GM12878 (cell line): ENCODE measurements at regions not wholly inside any gene's neighbourhood (a gene's known extent, or its start where the extent isn't known, plus 50 kb on each side); places are given as distances from the start of the nearest gene placed in this dataset.

Experiments used
- ATAC-seq: fragments of 200-7000 bp; cut with Tn5 transposase; 3 replicates; pipeline ENCODE4 v1.9.1; 2020; ENCODE audit warnings: mild to moderate bottlenecking, moderate library complexity
- BruUV-seq: library from RNA; stranded (reverse); fragments of 400-500 nt; replicated peaks from 2 replicates; lab custom pipeline; 2021; lab: Mats Ljungman, UMichigan
- CTCF ChIA-PET: fragments of 300-600 bp; sonication (Branson Sonifier 250); formaldehyde crosslinking; extraction: SDS; loops from one replicate; lab custom pipeline; 2021; ENCODE audit warnings: inconsistent platforms; lab: Yijun Ruan, JAX
- POLR2A ChIA-PET: fragments of 350-600 bp; formaldehyde crosslinking; extraction: SDS; loops from one replicate; lab custom pipeline; 2021; ENCODE audit warnings: inconsistent platforms; lab: Charles Lee
- RAD21 ChIA-PET: fragments of 300-600 bp; sonication (Branson Sonifier 250); formaldehyde crosslinking; loops from one replicate; lab custom pipeline; 2023; ENCODE audit warnings: antibody characterized with exemption; ENCODE audit not compliant: unreplicated experiment; lab: Charles Lee
- SMC1A ChIA-PET: fragments of 300-600 bp; sonication (Branson Sonifier 250); formaldehyde crosslinking; loops from one replicate; lab custom pipeline; 2023; ENCODE audit not compliant: unreplicated experiment, uncharacterized antibody; lab: Charles Lee
- DNase-seq: peaks from one replicate; pipeline ENCODE4 v3.0.0-alpha.2; 2011; ENCODE audit warnings: low read depth, low spot score
- FAIRE-seq: peaks from 3 replicates; lab custom pipeline; 2011; peaks lifted over from hg19 to GRCh38; lab: Jason Lieb, UNC
- H2AFZ ChIP-seq: 2 replicates; pipeline ENCODE4 v1.6.0; 2011; ENCODE audit warnings: low read depth, low read length, control low read depth; ENCODE audit not compliant: control insufficient read depth
- H3K27ac ChIP-seq: 2 replicates; pipeline ENCODE4 v1.5.1; 2011; ENCODE audit warnings: control low read depth; ENCODE audit not compliant: control insufficient read depth, insufficient read depth
- H3K27me3 ChIP-seq, 2 experiments: replicated peaks in 1 of 2; 2 replicates each; pipeline versions ENCODE4 v1.6.0 to v1.6.1; 2011; ENCODE audit warnings: low read length in 1 of 2; ENCODE audit not compliant: control insufficient read depth in 2 of 2, insufficient read depth in 2 of 2
- H3K36me3 ChIP-seq, 2 experiments: 2 replicates each; pipeline ENCODE4 v1.5.1; 2011; ENCODE audit warnings: low read length in 1 of 2; ENCODE audit not compliant: control insufficient read depth in 2 of 2, insufficient read depth in 2 of 2
- H3K4me1 ChIP-seq: 2 replicates; pipeline ENCODE4 v1.6.1; 2011; ENCODE audit warnings: mild to moderate bottlenecking, low read length, moderate library complexity, mixed read lengths; ENCODE audit not compliant: control insufficient read depth, insufficient read depth
- H3K4me2 ChIP-seq: 2 replicates; pipeline ENCODE4 v1.6.0; 2011; ENCODE audit warnings: control low read depth; ENCODE audit not compliant: control insufficient read depth, insufficient read depth
- H3K4me3 ChIP-seq: fragments of 200-600 bp; sonication (generic); 2 replicates; pipeline ENCODE4 v1.5.1; 2016
- H3K79me2 ChIP-seq: 2 replicates; pipeline ENCODE4 v1.6.0; 2011; ENCODE audit warnings: low read length; ENCODE audit not compliant: control insufficient read depth, insufficient read depth
- H3K9ac ChIP-seq: 2 replicates; pipeline ENCODE4 v1.8.0; 2011; ENCODE audit warnings: low read length, control low read depth, mixed read lengths; ENCODE audit not compliant: control insufficient read depth, insufficient read depth
- H3K9me3 ChIP-seq: replicated peaks from 3 replicates; pipeline ENCODE4 v1.5.1; 2011; ENCODE audit warnings: mild to moderate bottlenecking, low read length; ENCODE audit not compliant: control insufficient read depth, insufficient read depth
- H4K20me1 ChIP-seq: 2 replicates; pipeline ENCODE4 v1.6.0; 2011; ENCODE audit not compliant: control insufficient read depth, insufficient read depth
- ATF7 ChIP-seq: fragments of 450-650 bp; IDR thresholded peaks from 2 replicates; pipeline ENCODE4 v1.6.1; 2016; ENCODE audit warnings: low read depth, mild to moderate bottlenecking
- CBFB ChIP-seq: IDR thresholded peaks from 2 replicates; pipeline ENCODE4 v1.6.1; 2016; ENCODE audit warnings: antibody characterized with exemption, low read depth
- CHD4 ChIP-seq: fragments of 200-600 bp; sonication (generic); IDR thresholded peaks from 2 replicates; pipeline ENCODE4 v1.6.1; 2016; ENCODE audit warnings: mild to moderate bottlenecking
- FOS ChIP-seq: IDR thresholded peaks from 3 replicates; pipeline ENCODE4 v1.6.1; 2011; ENCODE audit warnings: borderline replicate concordance; ENCODE audit not compliant: insufficient read length; ENCODE audit errors: extremely low read depth
- FOXM1 ChIP-seq: IDR thresholded peaks from 2 replicates; pipeline ENCODE4 v1.6.1; 2012; ENCODE audit warnings: low read depth, mild to moderate bottlenecking, inconsistent platforms, low read length, moderate library complexity
- MYC ChIP-seq: IDR thresholded peaks from 2 replicates; pipeline ENCODE4 v1.6.1; 2011; ENCODE audit warnings: mild to moderate bottlenecking, low read length, moderate library complexity, inconsistent platforms; ENCODE audit not compliant: insufficient read depth, insufficient replicate concordance, insufficient read length, severe bottlenecking
- NFXL1 ChIP-seq: fragments of 450-650 bp; IDR thresholded peaks from 2 replicates; pipeline ENCODE4 v1.6.1; 2017; ENCODE audit warnings: antibody characterized with exemption, mild to moderate bottlenecking, borderline replicate concordance
- NFYA ChIP-seq: IDR thresholded peaks from 2 replicates; pipeline ENCODE4 v1.6.1; 2011; ENCODE audit warnings: low read depth, mild to moderate bottlenecking, low read length, improper control_type of control experiment, borderline replicate concordance
- PAX5 ChIP-seq: IDR thresholded peaks from 2 replicates; pipeline ENCODE4 v1.6.1; 2011; ENCODE audit warnings: low read depth, low read length, borderline replicate concordance
- POLR2AphosphoS5 ChIP-seq: IDR thresholded peaks from 2 replicates; pipeline ENCODE4 v1.6.1; 2011; ENCODE audit warnings: mild to moderate bottlenecking, low read length, inconsistent platforms
- SIX5 ChIP-seq: IDR thresholded peaks from 2 replicates; pipeline ENCODE4 v1.6.1; 2011; ENCODE audit warnings: mild to moderate bottlenecking, low read depth, low read length, moderate library complexity; ENCODE audit not compliant: severe bottlenecking
- SPI1 ChIP-seq: IDR thresholded peaks from 2 replicates; pipeline ENCODE4 v1.6.1; 2011; ENCODE audit warnings: low read depth, mild to moderate bottlenecking, low read length, moderate library complexity, borderline replicate concordance; ENCODE audit not compliant: insufficient read depth
- SREBF1 ChIP-seq: IDR thresholded peaks from 2 replicates; pipeline ENCODE4 v1.6.1; 2012; ENCODE audit warnings: mild to moderate bottlenecking, low read length
- SRF ChIP-seq, 2 experiments: IDR thresholded peaks; 2 replicates each; pipeline ENCODE4 v1.6.1; 2011; ENCODE audit warnings: low read depth in 2 of 2, low read length in 2 of 2, mild to moderate bottlenecking in 1 of 2, moderate library complexity in 1 of 2
- TAF1 ChIP-seq: IDR thresholded peaks from 2 replicates; pipeline ENCODE4 v1.6.1; 2011; ENCODE audit warnings: mild to moderate bottlenecking, low read depth, low read length, borderline replicate concordance
- TCF3 ChIP-seq: IDR thresholded peaks from 2 replicates; pipeline ENCODE4 v1.6.1; 2012; ENCODE audit warnings: low read depth, mild to moderate bottlenecking, low read length, borderline replicate concordance; ENCODE audit not compliant: insufficient read depth
- WGBS: methylation state at CpG from one replicate; pipeline ENCODE4 v1.1.6; 2016; ENCODE audit warnings: low lambda C conversion rate; ENCODE audit not compliant: insufficient replicate concordance, insufficient coverage; ENCODE audit errors: missing lambda C conversion rate; 5-methylcytosine and 5-hydroxymethylcytosine counted together
- in situ Hi-C: fragments of 300-500 bp; cut with MboI; formaldehyde crosslinking; loops from 9 replicates; pipeline ENCODE4 v1.14.3; 2018; ENCODE audit warnings: mixed read lengths
- intact Hi-C: fragments of 100-400 bp; cut with micrococcal nuclease; formaldehyde crosslinking; loops from one replicate; pipeline ENCODE4 v1.14.2; 2022; ENCODE audit not compliant: unreplicated experiment
- TF ChIP-seq, protein P1 (sequence below): fragments of 450-650 bp; IDR thresholded peaks from 2 replicates; pipeline ENCODE4 v1.6.1; 2017; ENCODE audit warnings: low read depth, mild to moderate bottlenecking, moderate library complexity

DNA sequence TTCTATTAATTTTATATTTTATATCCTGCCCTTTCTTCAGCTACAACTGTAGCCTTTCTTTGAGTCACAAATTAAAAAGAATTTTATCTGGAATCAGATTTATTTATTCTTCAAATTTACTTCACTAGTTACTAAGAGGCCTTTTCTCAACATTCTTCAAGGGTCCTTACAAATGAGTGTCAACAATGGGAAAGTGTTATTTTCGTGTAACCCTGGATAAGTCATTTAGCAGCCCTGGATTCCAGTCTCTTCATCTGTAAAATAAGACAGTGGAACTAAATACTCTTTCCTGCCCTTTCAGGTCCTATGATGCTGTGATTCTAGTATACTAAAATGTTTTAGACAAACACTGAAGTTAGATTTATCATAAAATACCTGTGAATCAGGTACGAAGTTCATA lies 397.0 kb downstream of the KLF12 start:
- ChIA-PET SMC1A (interaction anchor here (0.7 to 0.9 kb wide), 2 partner anchors 8 to 10 kb away, joined by 3 read pairs; no protein-coding TSS in a partner anchor), POLR2A (no interaction called here), RAD21 (no interaction called here)
- Histone ChIP-seq H3K79me2 (no peaks in the 10 kb centered on the region), H3K9me3 (no peaks in the 10 kb centered on the region), H3K27ac (no peak overlapping the region), H3K36me3 (no peaks in the 10 kb centered on the region), H3K9ac (no peak overlapping the region), H2AFZ (no peak overlapping the region), H3K4me3 (no peak overlapping the region), H3K4me1 (no peaks in the 10 kb centered on the region), H3K4me2 (no peak overlapping the region)
- FAIRE-seq (no peak), ATAC-seq (no peak)
- in situ Hi-C loops (no loop called here), intact Hi-C loops (no loop called here)
- 97% methylated on average over 2 of the region's 2 CpGs for WGBS
- BruUV-seq, result no TSS peak
- TF ChIP-seq ATF7 (no peak), SIX5 (no peak), SRF (IDR thresholded peaks at IDR 0.05; ENCODE audit: low read depth in 2 of 2, low read length in 2 of 2) (no peak), FOS (no peak), POLR2AphosphoS5 (no peak), NFXL1 (no peak), SREBF1 (no peak), MYC (no peak), NFYA (no peak)
- TF ChIP-seq, all 136 proteins: peak for 0
- Histone ChIP-seq H4K20me1 (no peaks in the 10 kb centered on the region), H3K27me3 (no peaks in the 10 kb centered on the region)
- CTCF ChIA-PET, result no interaction called here
- DNase-seq, result no peak

DNA sequence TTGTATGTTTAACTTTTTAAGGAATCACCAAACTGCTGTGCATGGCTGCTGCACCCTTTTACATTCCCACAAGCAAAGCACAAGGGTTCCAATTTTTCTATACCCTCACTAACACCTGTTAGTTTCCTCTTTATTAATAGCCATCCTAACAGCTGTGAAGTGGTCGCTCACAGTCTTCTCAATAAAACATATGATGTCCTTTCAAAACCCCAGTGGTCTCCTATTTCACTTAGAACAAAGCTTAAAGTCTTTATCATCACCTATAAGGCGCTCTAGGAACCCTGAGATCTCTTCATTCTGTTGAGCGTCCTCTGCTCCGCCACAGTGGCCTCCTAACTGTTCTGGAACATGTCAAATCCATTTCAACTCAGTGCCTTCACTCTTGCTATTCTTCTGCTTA lies 400.5 kb downstream of the KLF12 start:
- no peaks in the 10 kb centered on the region for H4K20me1 ChIP-seq
- H3K27ac ChIP-seq, result no peak overlapping the region
- intact Hi-C loops (no loop called here), in situ Hi-C loops (no loop called here)
- no peaks in the 10 kb centered on the region for H3K36me3 ChIP-seq
- no peak for ATAC-seq
- DNase-seq, result no peak
- H3K9ac ChIP-seq, result no peak overlapping the region
- POLR2A ChIA-PET, result no interaction called here
- H3K4me2 ChIP-seq, result no peak overlapping the region
- no TSS peak for BruUV-seq
- RAD21 ChIA-PET, result no interaction called here
- H3K4me1 ChIP-seq, result no peaks in the 10 kb centered on the region
- CTCF ChIA-PET, result no interaction called here
- TF ChIP-seq CBFB (no peak), TCF3 (no peak), FOXM1 (no peak), PAX5 (no peak), TAF1 (no peak), SPI1 (no peak), CHD4 (no peak)
- TF ChIP-seq, protein P1, sequence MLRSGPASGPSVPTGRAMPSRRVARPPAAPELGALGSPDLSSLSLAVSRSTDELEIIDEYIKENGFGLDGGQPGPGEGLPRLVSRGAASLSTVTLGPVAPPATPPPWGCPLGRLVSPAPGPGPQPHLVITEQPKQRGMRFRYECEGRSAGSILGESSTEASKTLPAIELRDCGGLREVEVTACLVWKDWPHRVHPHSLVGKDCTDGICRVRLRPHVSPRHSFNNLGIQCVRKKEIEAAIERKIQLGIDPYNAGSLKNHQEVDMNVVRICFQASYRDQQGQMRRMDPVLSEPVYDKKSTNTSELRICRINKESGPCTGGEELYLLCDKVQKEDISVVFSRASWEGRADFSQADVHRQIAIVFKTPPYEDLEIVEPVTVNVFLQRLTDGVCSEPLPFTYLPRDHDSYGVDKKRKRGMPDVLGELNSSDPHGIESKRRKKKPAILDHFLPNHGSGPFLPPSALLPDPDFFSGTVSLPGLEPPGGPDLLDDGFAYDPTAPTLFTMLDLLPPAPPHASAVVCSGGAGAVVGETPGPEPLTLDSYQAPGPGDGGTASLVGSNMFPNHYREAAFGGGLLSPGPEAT, result no peak
- FAIRE-seq, result no peak
- no peak overlapping the region for H3K4me3 ChIP-seq
- no peaks in the 10 kb centered on the region for H3K27me3 ChIP-seq
- H3K79me2 ChIP-seq, result no peaks in the 10 kb centered on the region
- no peaks in the 10 kb centered on the region for H3K9me3 ChIP-seq
- WGBS, result 72% methylated on average over 4 of the region's 4 CpGs
- H2AFZ ChIP-seq, result no peak overlapping the region
- SMC1A ChIA-PET, result no interaction called here
